Activated CD4-positive, alpha-beta T cell treated with anti-CD3 and anti-CD28 coated beads for 36 hours (primary cell): ENCODE measurements at regions not wholly inside any gene's neighbourhood (a gene's known extent, or its start where the extent isn't known, plus 50 kb on each side); places are given as distances from the start of the nearest gene placed in this dataset.
"Not testable (repeated sequence)": the region's sequence is repeated elsewhere in the genome, so short reads cannot be mapped to it uniquely, and the experiment has no call there.

ENCODE experiments used
- ATAC-seq: fragments of 200-7000 bp; cut with Tn5 transposase; one replicate; pipeline ENCODE4 v1.10.0; 2021; ENCODE audit warnings: mild to moderate bottlenecking, moderate library complexity
- CTCF ChIA-PET: fragments of 350-600 bp; sonication (Branson Sonifier 250); formaldehyde crosslinking; loops from one replicate; lab custom pipeline; 2021; ENCODE audit warnings: antibody characterized with exemption; lab: Charles Lee
- POLR2A ChIA-PET: fragments of 350-600 bp; sonication (Branson Sonifier 250); formaldehyde crosslinking; loops from one replicate; lab custom pipeline; 2021; ENCODE audit warnings: antibody characterized with exemption, inconsistent platforms; lab: Charles Lee
- DNase-seq: peaks from one replicate; pipeline ENCODE4 v3.0.0-alpha.2; 2020
- H3K27ac Mint-ChIP-seq: one replicate; pipeline ENCODE4 v1.8.0; 2021; ENCODE audit warnings: mixed read lengths
- H3K27me3 Mint-ChIP-seq: one replicate; pipeline ENCODE4 v1.8.0; 2021; ENCODE audit warnings: mixed read lengths
- H3K36me3 Mint-ChIP-seq: one replicate; pipeline ENCODE4 v1.8.0; 2021; ENCODE audit warnings: low read depth, mixed read lengths
- H3K4me1 Mint-ChIP-seq: one replicate; pipeline ENCODE4 v1.8.0; 2021; ENCODE audit warnings: mixed read lengths
- H3K4me3 Mint-ChIP-seq: one replicate; pipeline ENCODE4 v1.8.0; 2021; ENCODE audit warnings: mild to moderate bottlenecking, moderate library complexity, mixed read lengths
- H3K9me3 Mint-ChIP-seq: one replicate; pipeline ENCODE4 v1.8.0; 2021; ENCODE audit warnings: low read depth, mixed read lengths
- intact Hi-C, 2 experiments: fragments of 100-400 bp; cut with DNase I in 1 of 2; cut with micrococcal nuclease in 1 of 2; formaldehyde crosslinking; loops; one replicate each; pipeline versions ENCODE4 v1.14.2 to v1.15.1; 2022 to 2024; cut with DNase I, micrococcal nuclease

DNA sequence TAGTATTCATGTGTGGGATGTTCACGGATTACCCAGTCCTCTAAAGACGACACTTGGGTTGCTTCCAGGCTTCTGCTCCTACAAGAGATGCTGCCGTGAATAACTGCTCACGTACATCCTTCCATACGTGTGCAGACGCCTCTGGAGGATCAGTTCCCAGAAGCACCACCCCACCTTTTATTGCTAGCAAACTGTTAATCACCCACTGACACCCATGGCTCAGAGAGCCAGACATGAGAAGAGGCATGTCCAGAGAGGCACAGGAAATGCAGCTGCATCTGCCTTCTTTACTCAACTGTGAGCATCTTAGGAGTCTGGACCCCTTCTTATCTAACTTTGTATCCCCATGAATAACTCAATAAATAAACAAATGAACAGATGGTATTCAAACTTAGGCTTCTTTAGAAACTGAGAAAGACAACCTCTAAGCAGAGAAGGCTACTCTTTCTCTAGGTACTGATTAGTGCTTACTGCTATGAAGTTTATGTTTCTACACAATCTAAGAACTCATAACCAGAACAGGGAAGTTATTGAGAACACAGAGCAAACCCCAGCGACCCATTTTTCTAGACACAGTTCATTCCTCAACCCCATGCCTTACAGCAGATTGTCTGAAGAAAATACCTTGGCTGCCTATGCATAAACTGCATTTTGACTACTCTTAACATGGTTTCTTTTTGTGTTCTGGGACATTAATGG lies 228.7 kb upstream of the RREB1 start:
- ChIA-PET CTCF (interaction anchor here (0.9 kb wide), 1 partner anchor 13 kb away, joined by 3 read pairs; no protein-coding TSS in a partner anchor), POLR2A (no interaction called here)

GRCh38 chr6:6879586-6879974 lies 228.2 kb upstream of the RREB1 start:
- H3K9me3 Mint-ChIP-seq, H3K36me3 Mint-ChIP-seq, DNase-seq, H3K27ac Mint-ChIP-seq, POLR2A ChIA-PET, H3K27me3 Mint-ChIP-seq, H3K4me1 Mint-ChIP-seq, H3K4me3 Mint-ChIP-seq, intact Hi-C loops, ATAC-seq: not testable (repeated sequence)
- CTCF ChIA-PET: interaction anchor here (0.9 kb wide), 1 partner anchor 13 kb away, joined by 3 read pairs; no protein-coding TSS in a partner anchor

More for the DNA sequence above, 228.7 kb upstream of the RREB1 start:
- no peak for DNase-seq
- H3K27me3 Mint-ChIP-seq: peaks cover 2% of the 10 kb centered on the region
- H3K36me3 Mint-ChIP-seq: no peaks in the 10 kb centered on the region
- H3K9me3 Mint-ChIP-seq: no peaks in the 10 kb centered on the region
- H3K4me1 Mint-ChIP-seq: peaks cover 5% of the 10 kb centered on the region
- no peak overlapping the region for H3K4me3 Mint-ChIP-seq
- intact Hi-C loops: no loop called here
- no peak overlapping the region for H3K27ac Mint-ChIP-seq
- no peak for ATAC-seq

GRCh38 chr6:6880745-6881437 lies 226.9 kb upstream of the RREB1 start:
- POLR2A ChIA-PET: no interaction called here
- H3K36me3 Mint-ChIP-seq: no peaks in the 10 kb centered on the region
- DNase-seq (no peak), ATAC-seq (no peak)
- H3K27me3 Mint-ChIP-seq: peaks cover 2% of the 10 kb centered on the region
- peaks cover 5% of the 10 kb centered on the region for H3K4me1 Mint-ChIP-seq
- H3K4me3 Mint-ChIP-seq: no peak overlapping the region
- CTCF ChIA-PET: interaction anchor here (0.6 to 1.4 kb wide), 3 partner anchors 121 to 204 kb away, joined by 3 read pairs; no protein-coding TSS in a partner anchor
- H3K9me3 Mint-ChIP-seq: no peaks in the 10 kb centered on the region
- no peak overlapping the region for H3K27ac Mint-ChIP-seq
- intact Hi-C loops: no loop called here

DNA sequence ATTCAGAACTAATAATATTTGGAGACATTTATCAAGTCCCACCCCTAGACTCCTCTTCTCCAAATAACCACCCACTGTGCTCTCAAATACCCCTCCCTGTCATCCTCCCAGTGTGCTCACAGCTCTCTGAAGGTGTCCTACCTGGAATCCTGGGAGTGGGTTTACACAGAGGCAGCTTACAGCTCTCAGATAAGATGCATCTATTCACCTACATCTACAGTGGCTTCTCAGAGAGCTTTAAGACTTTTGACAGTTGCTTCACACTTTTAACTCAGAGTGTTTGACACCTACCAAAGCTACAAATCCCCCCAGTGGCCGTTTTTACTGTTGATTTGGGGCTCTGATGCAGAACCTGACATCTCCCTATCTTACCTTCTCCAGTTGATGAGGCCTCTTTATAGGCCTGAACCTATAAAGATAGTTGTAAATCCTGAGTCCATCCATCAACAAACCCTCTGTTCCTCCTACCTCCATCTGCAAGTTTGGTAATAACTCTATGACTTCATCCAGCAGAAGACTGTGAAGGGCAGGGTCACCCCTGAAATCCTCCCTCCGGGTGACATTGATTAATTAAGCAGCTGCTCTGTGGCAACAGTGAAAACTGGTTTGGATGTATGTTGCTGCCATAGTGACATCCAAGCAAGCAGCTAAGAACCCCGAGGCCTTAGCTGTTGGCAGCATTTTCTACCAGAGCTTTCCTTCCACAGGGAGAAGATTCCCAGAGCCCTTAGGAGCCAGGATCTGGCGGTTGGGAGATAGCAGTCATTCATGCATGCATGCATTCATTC lies 226.1 kb upstream of the RREB1 start:
- ChIA-PET CTCF (interaction anchor here (0.6 to 1.4 kb wide), 3 partner anchors 38 to 205 kb away, joined by 3 to 5 read pairs (median 3); no protein-coding TSS in a partner anchor), POLR2A (no interaction called here)
- Mint-ChIP-seq H3K36me3 (no peaks in the 10 kb centered on the region), H3K4me3 (no peak overlapping the region), H3K27ac (no peak overlapping the region), H3K9me3 (no peaks in the 10 kb centered on the region), H3K27me3 (peaks cover 2% of the 10 kb centered on the region), H3K4me1 (peaks cover 5% of the 10 kb centered on the region)
- ATAC-seq (no peak), DNase-seq (no peak)
- intact Hi-C loops: no loop called here

GRCh38 chr6:6882592-6882991 lies 225.2 kb upstream of the RREB1 start:
- no peak overlapping the region for H3K4me3 Mint-ChIP-seq
- no peaks in the 10 kb centered on the region for H3K36me3 Mint-ChIP-seq
- ChIA-PET POLR2A (no interaction called here), CTCF (no interaction called here)
- no peak overlapping the region for H3K27ac Mint-ChIP-seq
- H3K9me3 Mint-ChIP-seq: no peaks in the 10 kb centered on the region
- H3K4me1 Mint-ChIP-seq: peaks cover 5% of the 10 kb centered on the region
- intact Hi-C loops: no loop called here
- DNase-seq (no peak), ATAC-seq (no peak)
- H3K27me3 Mint-ChIP-seq: no peaks in the 10 kb centered on the region

- DNase-seq (no peak), ATAC-seq (no peak)
- ChIA-PET POLR2A (no interaction called here), CTCF (no interaction called here)
- Mint-ChIP-seq H3K4me1 (peaks cover 5% of the 10 kb centered on the region), H3K27ac (no peak overlapping the region), H3K36me3 (no peaks in the 10 kb centered on the region), H3K9me3 (no peaks in the 10 kb centered on the region), H3K4me3 (no peak overlapping the region), H3K27me3 (no peaks in the 10 kb centered on the region)
- intact Hi-C loops: no loop called here
These were observed 224.8 kb upstream of the RREB1 start for GRCh38 chr6:6883011-6883410.

- intact Hi-C loops: no loop called here
- ATAC-seq (no peak), DNase-seq (no peak)
- CTCF ChIA-PET: interaction anchor here (0.9 kb wide), 1 partner anchor 207 kb away, joined by 3 read pairs; no protein-coding TSS in a partner anchor
- Mint-ChIP-seq H3K9me3 (no peaks in the 10 kb centered on the region), H3K4me1 (peaks cover 4% of the 10 kb centered on the region), H3K27ac (no peak overlapping the region), H3K36me3 (no peaks in the 10 kb centered on the region), H3K27me3 (no peaks in the 10 kb centered on the region), H3K4me3 (no peak overlapping the region)
- POLR2A ChIA-PET: no interaction called here
These were observed 223.6 kb upstream of the RREB1 start for GRCh38 chr6:6884193-6884627.

- DNase-seq: no peak
- ChIA-PET POLR2A (no interaction called here), CTCF (no interaction called here)
- Mint-ChIP-seq H3K36me3 (no peaks in the 10 kb centered on the region), H3K9me3 (no peaks in the 10 kb centered on the region), H3K4me1 (no peaks in the 10 kb centered on the region), H3K27ac (no peak overlapping the region), H3K27me3 (no peaks in the 10 kb centered on the region), H3K4me3 (no peak overlapping the region)
- intact Hi-C loops: no loop called here
- no peak for ATAC-seq
These were observed 222.8 kb upstream of the RREB1 start for GRCh38 chr6:6884916-6885315.

DNA sequence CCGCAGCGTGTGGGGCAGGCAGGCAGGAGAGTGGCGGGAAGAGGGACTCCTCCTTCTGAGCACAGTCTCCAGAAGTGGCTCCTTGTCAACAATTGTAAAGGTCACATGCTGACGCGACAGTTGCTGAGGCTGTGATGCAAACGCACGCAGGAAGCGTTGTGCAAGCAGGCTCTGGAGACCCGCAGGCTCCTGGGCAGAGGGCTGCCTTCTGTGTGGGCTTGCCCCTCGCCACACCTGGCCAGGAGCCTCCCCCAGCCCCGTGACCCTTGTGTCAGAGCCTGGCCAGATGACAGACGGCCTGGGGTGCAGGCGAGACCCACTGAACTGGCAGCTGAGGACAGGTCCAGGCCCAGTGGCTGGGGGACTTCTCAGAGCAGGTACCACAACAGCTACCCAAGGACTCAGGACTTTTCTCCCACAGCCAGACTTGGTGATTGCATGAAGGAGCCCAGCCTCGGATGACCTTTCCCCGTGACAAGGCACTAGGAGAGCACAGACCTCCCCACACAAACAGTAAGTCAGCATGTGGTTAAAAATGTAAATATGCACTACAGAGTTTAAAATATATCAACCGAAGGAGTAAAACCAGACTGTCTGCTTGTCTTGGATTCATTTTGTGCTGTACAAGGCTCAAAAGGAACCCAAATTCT lies 222.1 kb upstream of the RREB1 start:
- no peaks in the 10 kb centered on the region for H3K9me3 Mint-ChIP-seq
- no peak overlapping the region for H3K4me3 Mint-ChIP-seq
- H3K27ac Mint-ChIP-seq: no peak overlapping the region
- CTCF ChIA-PET: interaction anchor here (0.6 kb wide), 2 partner anchors 179 to 542 kb away, joined by 3 read pairs; no protein-coding TSS in a partner anchor
- ATAC-seq (no peak), DNase-seq (no peak)
- POLR2A ChIA-PET: no interaction called here
- no peaks in the 10 kb centered on the region for H3K4me1 Mint-ChIP-seq
- no peaks in the 10 kb centered on the region for H3K27me3 Mint-ChIP-seq
- no peaks in the 10 kb centered on the region for H3K36me3 Mint-ChIP-seq
- intact Hi-C loops: no loop called here

DNA sequence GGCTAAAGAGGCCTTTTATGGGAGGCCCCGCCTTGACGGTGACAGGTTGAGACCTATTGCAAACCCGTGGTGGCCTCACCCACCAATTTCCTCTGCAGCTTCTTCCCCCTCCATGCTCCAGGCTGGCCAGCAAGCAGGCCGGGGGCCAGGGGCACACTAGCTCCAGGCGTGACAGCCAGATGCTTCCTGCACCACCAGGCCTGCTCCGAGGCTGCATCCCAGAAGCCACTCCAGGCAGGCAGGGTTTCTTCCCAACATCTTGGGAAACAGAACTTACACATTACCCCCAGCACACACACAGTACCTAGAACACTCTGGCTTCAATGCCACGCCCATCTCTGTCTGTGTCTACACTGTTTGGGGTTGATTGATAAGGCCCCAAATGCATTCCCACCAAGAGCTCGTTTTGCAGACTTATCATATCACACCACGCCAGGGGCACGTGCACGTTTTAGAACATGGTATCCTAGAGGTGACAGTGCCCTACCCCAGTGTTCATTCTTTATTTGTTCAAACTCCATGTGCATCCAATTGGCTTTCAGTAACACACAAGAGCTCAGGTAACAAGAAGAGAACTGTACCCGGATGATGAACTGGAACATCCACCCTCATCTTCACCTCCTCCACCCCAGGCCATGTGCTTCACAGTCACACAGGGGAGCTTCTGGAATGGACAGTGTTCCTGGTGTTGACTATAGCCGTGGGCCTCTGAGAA lies 221.4 kb upstream of the RREB1 start:
- Mint-ChIP-seq H3K9me3 (no peaks in the 10 kb centered on the region), H3K27me3 (no peaks in the 10 kb centered on the region), H3K27ac (no peak overlapping the region), H3K4me1 (no peaks in the 10 kb centered on the region), H3K36me3 (no peaks in the 10 kb centered on the region), H3K4me3 (no peak overlapping the region)
- no peak for DNase-seq
- no peak for ATAC-seq
- ChIA-PET CTCF (interaction anchor here (0.5 to 0.6 kb wide), 3 partner anchors 68 to 541 kb away, joined by 3 read pairs; no protein-coding TSS in a partner anchor), POLR2A (no interaction called here)
- intact Hi-C loops: no loop called here
